H9 (cell line): ENCODE measurements at regions not wholly inside any gene's neighbourhood (a gene's known extent, or its start where the extent isn't known, plus 50 kb on each side); places are given as distances from the start of the nearest gene placed in this dataset.

Source experiments
- DNase-seq: peaks from one replicate; pipeline ENCODE4 v3.0.0-alpha.2; 2017
- H2AFZ ChIP-seq: one replicate; pipeline ENCODE4 v1.6.1; 2013; ENCODE audit warnings: mild to moderate bottlenecking, low read length, control low read depth, moderate library complexity
- H2AK5ac ChIP-seq: 2 replicates; pipeline ENCODE4 v1.6.1; 2013; ENCODE audit warnings: low read length, control low read depth, mixed read lengths; ENCODE audit not compliant: insufficient read length
- H2BK120ac ChIP-seq: one replicate; pipeline ENCODE4 v1.6.1; 2013; ENCODE audit warnings: low read depth, mild to moderate bottlenecking, low read length, control low read depth, inconsistent platforms; ENCODE audit not compliant: poor library complexity, severe bottlenecking
- H2BK12ac ChIP-seq: 2 replicates; pipeline ENCODE4 v1.6.1; 2013; ENCODE audit warnings: low read length, control low read depth, mixed read lengths, low read depth; ENCODE audit not compliant: insufficient read length
- H2BK15ac ChIP-seq: 2 replicates; pipeline ENCODE4 v1.6.1; 2013; ENCODE audit warnings: low read depth, low read length, control low read depth
- H2BK20ac ChIP-seq: one replicate; pipeline ENCODE4 v1.6.1; 2013; ENCODE audit warnings: low read depth, mild to moderate bottlenecking, low read length, control low read depth, inconsistent platforms; ENCODE audit not compliant: poor library complexity, severe bottlenecking
- H2BK5ac ChIP-seq: 2 replicates; pipeline ENCODE4 v1.6.1; 2013; ENCODE audit warnings: low read length, control low read depth, mixed read lengths; ENCODE audit not compliant: insufficient read length
- H3K14ac ChIP-seq: 2 replicates; pipeline ENCODE4 v1.6.1; 2013; ENCODE audit warnings: low read length, control low read depth; ENCODE audit not compliant: insufficient read depth
- H3K18ac ChIP-seq: 2 replicates; pipeline ENCODE4 v1.6.1; 2013; ENCODE audit warnings: low read depth, mild to moderate bottlenecking, mixed read lengths, low read length, control low read depth; ENCODE audit not compliant: insufficient read length
- H3K23ac ChIP-seq: 2 replicates; pipeline ENCODE4 v1.6.1; 2013; ENCODE audit warnings: low read length, control low read depth, mixed read lengths, low read depth; ENCODE audit not compliant: insufficient read length
- H3K23me2 ChIP-seq: 2 replicates; pipeline ENCODE4 v1.6.1; 2013; ENCODE audit warnings: low read depth, mild to moderate bottlenecking, mixed read lengths, low read length, control low read depth; ENCODE audit not compliant: insufficient read length, poor library complexity, severe bottlenecking
- H3K27ac ChIP-seq: 2 replicates; pipeline ENCODE4 v1.5.1; 2013; ENCODE audit warnings: low read length, control low read depth, mixed read lengths, low read depth; ENCODE audit not compliant: insufficient read length
- H3K27me3 ChIP-seq: 2 replicates; pipeline ENCODE4 v1.6.1; 2013; ENCODE audit warnings: low read length, control low read depth, inconsistent platforms; ENCODE audit not compliant: insufficient read depth
- H3K4ac ChIP-seq: 2 replicates; pipeline ENCODE4 v1.6.1; 2013; ENCODE audit warnings: low read depth, mild to moderate bottlenecking, control low read depth, inconsistent platforms, low read length, moderate library complexity
- H3K4me1 ChIP-seq: 2 replicates; pipeline ENCODE4 v1.6.1; 2013; ENCODE audit warnings: low read length, control low read depth, inconsistent platforms; ENCODE audit not compliant: insufficient read depth
- H3K4me2 ChIP-seq: 2 replicates; pipeline ENCODE4 v1.6.1; 2013; ENCODE audit warnings: low read length, control low read depth, mixed read lengths; ENCODE audit not compliant: insufficient read length, insufficient read depth
- H3K56ac ChIP-seq: 2 replicates; pipeline ENCODE4 v1.6.1; 2013; ENCODE audit warnings: low read depth, mild to moderate bottlenecking, mixed read lengths, low read length, control low read depth; ENCODE audit not compliant: insufficient read length
- H3K79me1 ChIP-seq: 2 replicates; pipeline ENCODE4 v1.6.1; 2013; ENCODE audit warnings: low read depth, mild to moderate bottlenecking, moderate library complexity, low read length, control low read depth, inconsistent platforms; ENCODE audit not compliant: insufficient read depth, poor library complexity, severe bottlenecking
- H3K79me2 ChIP-seq: 2 replicates; pipeline ENCODE4 v1.6.1; 2013; ENCODE audit warnings: low read length, control low read depth, inconsistent platforms; ENCODE audit not compliant: insufficient read depth
- H3K9ac ChIP-seq: 2 replicates; pipeline ENCODE4 v1.6.1; 2013; ENCODE audit warnings: low read length, control low read depth, mixed read lengths; ENCODE audit not compliant: insufficient read length; ENCODE audit errors: extremely low read depth
- H3K9me3 ChIP-seq: one replicate; pipeline ENCODE4 v1.6.1; 2013; ENCODE audit warnings: low read depth, low read length, inconsistent platforms; ENCODE audit not compliant: control insufficient read depth
- H3T11ph ChIP-seq: one replicate; pipeline ENCODE4 v1.6.1; 2013; ENCODE audit warnings: mild to moderate bottlenecking, low read length, control low read depth, inconsistent platforms
- H4K20me1 ChIP-seq: one replicate; pipeline ENCODE4 v1.6.1; 2013; ENCODE audit not compliant: control insufficient read depth, insufficient read length, insufficient read depth
- H4K5ac ChIP-seq: 2 replicates; pipeline ENCODE4 v1.6.1; 2013; ENCODE audit warnings: low read depth, mild to moderate bottlenecking, mixed read lengths, low read length, control low read depth; ENCODE audit not compliant: insufficient read length
- H4K8ac ChIP-seq: replicated peaks from 2 replicates; pipeline ENCODE4 v1.6.1; 2013; ENCODE audit warnings: low read length, control low read depth, mixed read lengths, low read depth; ENCODE audit not compliant: insufficient read length
- H4K91ac ChIP-seq: 2 replicates; pipeline ENCODE4 v1.6.1; 2013; ENCODE audit warnings: low read depth, mild to moderate bottlenecking, moderate library complexity, mixed read lengths, low read length, control low read depth; ENCODE audit not compliant: insufficient read length
- H3K27ac Mint-ChIP-seq, 3 experiments: 2 replicates in 2 of 3; 3 replicates in 1 of 3; pipeline ENCODE4 v1.8.0; 2020 to 2021; ENCODE audit warnings: mixed read lengths in 3 of 3, mild to moderate bottlenecking in 1 of 3, moderate library complexity in 1 of 3
- H3K27me3 Mint-ChIP-seq: 2 replicates; pipeline ENCODE4 v1.8.0; 2021; ENCODE audit warnings: low read depth, mild to moderate bottlenecking, moderate library complexity, mixed read lengths
- H3K36me3 Mint-ChIP-seq, 3 experiments: 2 replicates in 2 of 3; 3 replicates in 1 of 3; pipeline ENCODE4 v1.8.0; 2020 to 2021; ENCODE audit warnings: low read depth in 3 of 3, mixed read lengths in 3 of 3; ENCODE audit not compliant: insufficient read depth in 1 of 3
- H3K4me1 Mint-ChIP-seq, 2 experiments: 2 replicates each; pipeline ENCODE4 v1.8.0; 2020; ENCODE audit warnings: mixed read lengths in 2 of 2
- H3K4me3 Mint-ChIP-seq, 2 experiments: 2 replicates in 1 of 2; 3 replicates in 1 of 2; pipeline ENCODE4 v1.8.0; 2020 to 2021; ENCODE audit warnings: mild to moderate bottlenecking in 2 of 2, mixed read lengths in 2 of 2, moderate library complexity in 1 of 2
- H3K9me3 Mint-ChIP-seq, 2 experiments: 2 replicates in 1 of 2; 3 replicates in 1 of 2; pipeline ENCODE4 v1.8.0; 2020; ENCODE audit warnings: mild to moderate bottlenecking in 2 of 2, mixed read lengths in 2 of 2, moderate library complexity in 1 of 2
- WGBS: extraction: QIAGEN DNeasy Blood & Tissue Kit; methylation state at CpG from one replicate; pipeline ENCODE4 v1.1.7; 2013; ENCODE audit warnings: missing lambda C conversion rate, low lambda C conversion rate, mixed read lengths; ENCODE audit not compliant: insufficient read length; ENCODE audit errors: extremely low coverage; 5-methylcytosine and 5-hydroxymethylcytosine counted together
- TF ChIP-seq, protein P1 (sequence below): fragments of 200-600 bp; sonication (generic); conservative IDR thresholded peaks from 3 replicates; pipeline ENCODE4 v1.8.0; 2021; ENCODE audit warnings: antibody characterized with exemption, mild to moderate bottlenecking

DNA sequence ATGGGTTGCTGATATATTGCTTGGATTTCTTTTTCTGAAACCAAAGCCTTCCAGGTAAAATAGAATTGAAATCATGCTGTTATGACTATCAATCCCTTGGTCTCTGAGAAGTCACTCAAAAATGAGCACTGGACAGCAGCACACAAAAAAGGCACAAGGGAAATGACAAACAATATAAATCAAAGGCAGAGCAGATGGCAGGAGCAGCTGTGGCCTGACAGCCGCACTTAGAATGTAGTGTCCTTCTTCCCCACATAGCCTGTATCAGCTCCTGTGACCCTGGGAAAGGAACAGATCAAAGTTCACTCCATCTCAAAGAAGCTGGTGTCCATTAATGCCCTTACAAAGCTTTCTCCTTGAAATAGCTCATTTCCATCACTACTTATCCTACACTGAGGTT, 326.7 kb downstream of the SUCLG1 start:
- Histone ChIP-seq H2BK5ac (no peak overlapping the region), H2BK12ac (no peak overlapping the region), H2BK15ac (no peak overlapping the region), H2BK120ac (no peak overlapping the region), H3K9ac (no peak overlapping the region), H3K56ac (no peak overlapping the region), H4K8ac (no peak overlapping the region), H2AFZ (no peak overlapping the region), H3K23ac (no peak overlapping the region), H3K18ac (no peak overlapping the region), H3T11ph (no peak overlapping the region), H4K91ac (no peak overlapping the region), H3K23me2 (no peaks in the 10 kb centered on the region), H2AK5ac (no peak overlapping the region), H3K4me2 (no peak overlapping the region), H3K14ac (no peak overlapping the region), H3K27me3 (no peaks in the 10 kb centered on the region), H3K9me3 (no peaks in the 10 kb centered on the region), H3K4ac (no peak overlapping the region), H3K4me1 (no peaks in the 10 kb centered on the region), H2BK20ac (no peak overlapping the region), H4K20me1 (no peaks in the 10 kb centered on the region), H4K5ac (no peak overlapping the region), H3K79me1 (no peaks in the 10 kb centered on the region), H3K27ac (no peak overlapping the region), H3K79me2 (no peaks in the 10 kb centered on the region)
- no peak for DNase-seq
- peaks cover 6 to 8% of the 10 kb centered on the region in 2 experiments; a peak in 2 of 5 replicates for H3K9me3 Mint-ChIP-seq
- WGBS: no CpG with 5 or more reads among the region's 1 CpG
- H3K4me3 Mint-ChIP-seq: no peak overlapping the region
- TF ChIP-seq, protein P1, sequence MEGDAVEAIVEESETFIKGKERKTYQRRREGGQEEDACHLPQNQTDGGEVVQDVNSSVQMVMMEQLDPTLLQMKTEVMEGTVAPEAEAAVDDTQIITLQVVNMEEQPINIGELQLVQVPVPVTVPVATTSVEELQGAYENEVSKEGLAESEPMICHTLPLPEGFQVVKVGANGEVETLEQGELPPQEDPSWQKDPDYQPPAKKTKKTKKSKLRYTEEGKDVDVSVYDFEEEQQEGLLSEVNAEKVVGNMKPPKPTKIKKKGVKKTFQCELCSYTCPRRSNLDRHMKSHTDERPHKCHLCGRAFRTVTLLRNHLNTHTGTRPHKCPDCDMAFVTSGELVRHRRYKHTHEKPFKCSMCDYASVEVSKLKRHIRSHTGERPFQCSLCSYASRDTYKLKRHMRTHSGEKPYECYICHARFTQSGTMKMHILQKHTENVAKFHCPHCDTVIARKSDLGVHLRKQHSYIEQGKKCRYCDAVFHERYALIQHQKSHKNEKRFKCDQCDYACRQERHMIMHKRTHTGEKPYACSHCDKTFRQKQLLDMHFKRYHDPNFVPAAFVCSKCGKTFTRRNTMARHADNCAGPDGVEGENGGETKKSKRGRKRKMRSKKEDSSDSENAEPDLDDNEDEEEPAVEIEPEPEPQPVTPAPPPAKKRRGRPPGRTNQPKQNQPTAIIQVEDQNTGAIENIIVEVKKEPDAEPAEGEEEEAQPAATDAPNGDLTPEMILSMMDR: no peak
- peaks cover 4 to 6% (median 5%) of the 10 kb centered on the region in 3 experiments; a peak in 5 of 7 replicates for H3K36me3 Mint-ChIP-seq
- no peak overlapping the region for H3K27ac Mint-ChIP-seq
- H3K4me1 Mint-ChIP-seq: peaks cover 0 to 7% of the 10 kb centered on the region in 2 experiments; a peak in 2 of 4 replicates
- no peaks in the 10 kb centered on the region for H3K27me3 Mint-ChIP-seq
